ENCODE measurements at regions not wholly inside any gene's neighbourhood (a gene's known extent, or its start where the extent isn't known, plus 50 kb on each side); places are given as distances from the start of the nearest gene placed in this dataset.

DNA sequence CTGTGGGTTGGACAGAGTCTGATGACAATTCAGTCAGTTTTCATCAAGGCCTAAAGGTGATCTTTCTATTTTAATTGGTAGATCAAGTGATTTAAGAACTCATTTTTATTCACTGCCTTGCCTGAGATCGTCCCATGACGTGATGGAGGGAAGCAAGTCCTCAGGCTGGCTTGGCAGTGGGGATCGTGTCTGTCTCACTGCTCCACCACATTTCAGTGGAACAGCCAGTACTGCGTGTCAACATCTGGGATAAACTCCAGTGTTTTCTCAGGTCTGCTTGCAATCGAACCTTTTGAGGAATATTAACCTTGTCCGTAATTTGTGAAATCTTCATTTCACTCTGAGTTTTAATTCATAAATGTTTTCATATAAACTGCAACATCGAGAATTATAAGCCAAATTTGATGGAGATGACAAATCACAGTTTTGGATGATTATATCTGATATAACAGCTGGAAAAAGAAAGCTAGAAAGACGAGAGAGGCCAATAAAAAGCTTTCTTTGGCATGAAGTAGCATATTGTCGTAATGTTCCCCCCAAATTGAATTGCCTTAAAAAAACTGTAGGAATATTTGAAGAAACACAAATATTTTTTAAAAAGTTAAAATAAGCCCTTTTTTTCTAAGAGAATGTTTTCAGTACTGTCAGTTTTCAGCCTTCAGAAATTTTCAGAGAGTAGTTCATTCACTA is 414.7 kb upstream of the SPRED2 start:
- no peak overlapping the region for H3K4me3 ChIP-seq (ENCODE audit: low read depth, low read length)
- H2AFZ ChIP-seq (ENCODE audit: insufficient read depth, low read length, poor library complexity) = no peak overlapping the region
- WGBS (ENCODE audit: extremely low coverage, insufficient coverage, insufficient read length) = no CpG with 5 or more reads among the region's 9 CpGs
- no peak overlapping the region for H2BK12ac ChIP-seq (ENCODE audit: low read length)
- H4K12ac ChIP-seq (ENCODE audit: low read depth, low read length) = no peak overlapping the region
- no peak overlapping the region for H3K4me2 ChIP-seq (ENCODE audit: low read length)
- H2BK120ac ChIP-seq (ENCODE audit: insufficient read depth, low read length, poor library complexity) = no peak overlapping the region
- H3K14ac ChIP-seq (ENCODE audit: low read length) = no peak overlapping the region
- no peaks in the 10 kb centered on the region for H3K79me2 ChIP-seq (ENCODE audit: control insufficient read depth, insufficient read depth, low read length, poor library complexity)
- no peak overlapping the region for H2AK5ac ChIP-seq (ENCODE audit: low read length)
- no peaks in the 10 kb centered on the region for H3K27me3 ChIP-seq (ENCODE audit: insufficient read depth, low read length)
- no peak overlapping the region for H3K23ac ChIP-seq (ENCODE audit: low read length)
- no peak overlapping the region for H4K91ac ChIP-seq (ENCODE audit: low read depth, low read length)
- DNase-seq = no peak
- no peak overlapping the region for H4K8ac ChIP-seq (ENCODE audit: low read depth, low read length)
- H2BK5ac ChIP-seq (ENCODE audit: low read depth, low read length, poor library complexity) = no peak overlapping the region
- H3K27ac ChIP-seq (ENCODE audit: low read depth, low read length) = no peak overlapping the region
- H3K4ac ChIP-seq (ENCODE audit: low read depth, low read length) = no peak overlapping the region
- H3K36me3 ChIP-seq (ENCODE audit: control insufficient read depth in 1 of 2, insufficient read depth in 2 of 2, low read length in 2 of 2) = no peaks in the 10 kb centered on the region
- H3K79me1 ChIP-seq (ENCODE audit: low read length) = no peaks in the 10 kb centered on the region
- H3K9me3 ChIP-seq (ENCODE audit: insufficient read depth, low read depth, low read length) = no peaks in the 10 kb centered on the region
- no peak overlapping the region for H3K18ac ChIP-seq (ENCODE audit: low read length)
- no peaks in the 10 kb centered on the region for H3K4me1 ChIP-seq (ENCODE audit: control insufficient read depth in 1 of 2, insufficient read depth in 2 of 2, low read length in 2 of 2)
- H3K9ac ChIP-seq (ENCODE audit: low read length) = no peak overlapping the region

DNA sequence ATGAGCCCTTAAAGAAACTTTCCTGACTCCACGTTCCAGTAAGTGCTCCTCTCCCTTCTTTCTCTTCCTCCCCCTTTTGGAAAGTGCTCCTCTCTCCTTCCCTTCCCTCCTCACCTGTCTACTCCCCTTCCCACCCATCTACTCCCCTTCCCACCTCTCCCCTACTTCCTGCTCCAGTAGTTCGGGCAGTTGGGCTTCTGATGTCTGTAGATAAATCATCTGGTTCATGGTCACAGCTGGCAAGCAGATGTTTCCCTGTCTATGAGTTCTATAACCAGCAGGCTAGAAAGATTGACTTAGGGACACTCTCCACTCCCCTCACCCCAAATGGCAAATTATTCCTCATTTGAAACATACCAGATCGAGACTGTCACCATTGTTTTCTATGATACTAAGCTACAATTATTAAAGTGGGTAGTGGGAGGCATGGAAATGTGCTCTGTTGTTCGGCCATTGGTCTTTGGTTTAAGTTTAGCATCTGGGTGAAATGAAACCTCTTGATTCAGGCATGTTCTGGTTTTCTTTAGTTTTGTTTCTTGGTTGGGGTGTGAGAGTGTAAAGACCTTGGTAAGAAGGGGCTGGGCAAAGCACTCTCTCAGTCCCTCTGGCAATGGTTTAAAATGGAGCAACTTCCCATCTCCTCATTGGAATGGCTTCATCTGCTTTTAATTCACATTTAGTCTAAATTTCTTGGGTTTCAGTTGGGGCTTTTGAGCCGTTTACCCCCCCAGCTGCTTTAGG is 413.2 kb upstream of the SPRED2 start:
- H4K8ac ChIP-seq (ENCODE audit: low read depth, low read length) = no peak overlapping the region
- no peak overlapping the region for H4K91ac ChIP-seq (ENCODE audit: low read depth, low read length)

DNA sequence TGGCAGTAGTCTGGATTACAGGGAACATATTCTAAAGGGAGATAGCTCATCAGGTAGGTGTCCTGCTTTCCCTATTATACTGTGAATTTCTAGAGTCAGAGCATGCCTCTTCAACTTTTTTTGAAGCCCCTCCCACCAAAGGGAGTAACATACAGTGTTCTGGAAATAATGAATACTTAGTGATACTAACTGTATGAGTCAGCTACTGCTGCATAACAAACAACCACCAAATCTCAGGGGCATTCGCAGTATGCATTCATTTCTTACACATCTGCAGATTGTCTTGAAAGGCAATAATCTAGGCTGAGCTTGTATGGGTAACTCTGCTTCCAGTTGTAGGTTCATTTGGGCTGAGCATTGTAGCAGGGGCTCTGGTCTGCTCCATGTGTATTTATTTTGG is 409.7 kb upstream of the SPRED2 start:
- DNase-seq = peak in 1 of 2 donors; percentile 9
- no peak overlapping the region for H2BK120ac ChIP-seq (ENCODE audit: insufficient read depth, low read length, poor library complexity)
- H4K12ac ChIP-seq (ENCODE audit: low read depth, low read length) = no peak overlapping the region
- no peak overlapping the region for H3K4me2 ChIP-seq (ENCODE audit: low read length)
- H2AFZ ChIP-seq (ENCODE audit: insufficient read depth, low read length, poor library complexity) = no peak overlapping the region
- H3K4me1 ChIP-seq (ENCODE audit: control insufficient read depth in 1 of 2, insufficient read depth in 2 of 2, low read length in 2 of 2) = no peaks in the 10 kb centered on the region
- no peaks in the 10 kb centered on the region for H3K79me1 ChIP-seq (ENCODE audit: low read length)
- no peak overlapping the region for H2BK12ac ChIP-seq (ENCODE audit: low read length)
- no peaks in the 10 kb centered on the region for H3K36me3 ChIP-seq (ENCODE audit: control insufficient read depth in 1 of 2, insufficient read depth in 2 of 2, low read length in 2 of 2)
- no peaks in the 10 kb centered on the region for H3K27me3 ChIP-seq (ENCODE audit: insufficient read depth, low read length)
- no peaks in the 10 kb centered on the region for H3K79me2 ChIP-seq (ENCODE audit: control insufficient read depth, insufficient read depth, low read length, poor library complexity)
- H3K14ac ChIP-seq (ENCODE audit: low read length) = no peak overlapping the region
- no peaks in the 10 kb centered on the region for H3K9me3 ChIP-seq (ENCODE audit: insufficient read depth, low read depth, low read length)
- H4K8ac ChIP-seq (ENCODE audit: low read depth, low read length) = no peak overlapping the region
- no peak overlapping the region for H2AK5ac ChIP-seq (ENCODE audit: low read length)
- WGBS (ENCODE audit: extremely low coverage, insufficient coverage, insufficient read length) = no CpG with 5 or more reads among the region's 1 CpG
- H3K27ac ChIP-seq (ENCODE audit: low read depth, low read length) = no peak overlapping the region
- no peak overlapping the region for H3K9ac ChIP-seq (ENCODE audit: low read length)
- no peak overlapping the region for H2BK5ac ChIP-seq (ENCODE audit: low read depth, low read length, poor library complexity)
- H4K91ac ChIP-seq (ENCODE audit: low read depth, low read length) = no peak overlapping the region
- no peak overlapping the region for H3K23ac ChIP-seq (ENCODE audit: low read length)
- no peak overlapping the region for H3K18ac ChIP-seq (ENCODE audit: low read length)
- no peak overlapping the region for H3K4ac ChIP-seq (ENCODE audit: low read depth, low read length)
- no peak overlapping the region for H3K4me3 ChIP-seq (ENCODE audit: low read depth, low read length)

More for the DNA sequence above, 413.2 kb upstream of the SPRED2 start:
- H2BK12ac ChIP-seq (ENCODE audit: low read length) = no peak overlapping the region
- no peaks in the 10 kb centered on the region for H3K4me1 ChIP-seq (ENCODE audit: control insufficient read depth in 1 of 2, insufficient read depth in 2 of 2, low read length in 2 of 2)
- H3K4ac ChIP-seq (ENCODE audit: low read depth, low read length) = no peak overlapping the region
- H3K18ac ChIP-seq (ENCODE audit: low read length) = no peak overlapping the region
- no peaks in the 10 kb centered on the region for H3K79me1 ChIP-seq (ENCODE audit: low read length)
- no peaks in the 10 kb centered on the region for H3K27me3 ChIP-seq (ENCODE audit: insufficient read depth, low read length)
- no peak overlapping the region for H2AK5ac ChIP-seq (ENCODE audit: low read length)
- no peak overlapping the region for H3K23ac ChIP-seq (ENCODE audit: low read length)
- H3K9me3 ChIP-seq (ENCODE audit: insufficient read depth, low read depth, low read length) = no peaks in the 10 kb centered on the region
- no peak overlapping the region for H3K14ac ChIP-seq (ENCODE audit: low read length)
- no peaks in the 10 kb centered on the region for H3K36me3 ChIP-seq (ENCODE audit: control insufficient read depth in 1 of 2, insufficient read depth in 2 of 2, low read length in 2 of 2)
- H3K4me3 ChIP-seq (ENCODE audit: low read depth, low read length) = no peak overlapping the region
- H2BK120ac ChIP-seq (ENCODE audit: insufficient read depth, low read length, poor library complexity) = no peak overlapping the region
- no peak overlapping the region for H3K27ac ChIP-seq (ENCODE audit: low read depth, low read length)
- no peak overlapping the region for H2AFZ ChIP-seq (ENCODE audit: insufficient read depth, low read length, poor library complexity)
- H3K79me2 ChIP-seq (ENCODE audit: control insufficient read depth, insufficient read depth, low read length, poor library complexity) = no peaks in the 10 kb centered on the region
- no CpG with 5 or more reads among the region's 5 CpGs for WGBS (ENCODE audit: extremely low coverage, insufficient coverage, insufficient read length)
- no peak overlapping the region for H4K12ac ChIP-seq (ENCODE audit: low read depth, low read length)
- no peak overlapping the region for H2BK5ac ChIP-seq (ENCODE audit: low read depth, low read length, poor library complexity)
- no peak overlapping the region for H3K4me2 ChIP-seq (ENCODE audit: low read length)
- no peak for DNase-seq
- no peak overlapping the region for H3K9ac ChIP-seq (ENCODE audit: low read length)

DNA sequence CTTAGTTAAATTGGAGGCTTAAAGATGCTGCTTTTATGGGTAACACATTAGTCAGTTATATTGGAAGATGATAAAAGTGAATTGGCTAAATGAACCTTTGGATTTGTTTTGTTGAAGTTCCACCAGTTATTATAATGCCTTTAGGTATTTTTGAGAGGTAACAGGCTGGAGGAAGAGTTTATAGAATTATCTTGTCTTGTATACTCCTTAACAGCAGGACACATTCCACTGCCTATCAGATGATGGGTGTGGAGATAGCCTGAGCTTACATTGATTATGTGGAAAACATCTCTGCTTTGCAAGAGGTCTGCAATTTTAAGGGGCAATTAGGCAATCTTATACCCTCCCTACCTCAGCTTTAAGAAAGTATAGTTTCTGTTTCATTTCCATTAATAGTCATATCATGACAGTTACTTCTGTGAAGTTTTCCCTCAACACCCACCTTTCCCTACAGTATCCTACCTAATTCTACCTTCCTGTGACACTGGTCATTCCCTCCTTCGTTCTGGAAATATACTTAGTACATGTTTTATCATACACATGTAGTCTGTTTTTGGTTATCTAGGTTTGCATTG is 403.7 kb upstream of the SPRED2 start:
- H3K36me3 ChIP-seq (ENCODE audit: control insufficient read depth in 1 of 2, insufficient read depth in 2 of 2, low read length in 2 of 2) = no peaks in the 10 kb centered on the region
- H3K23ac ChIP-seq (ENCODE audit: low read length) = no peak overlapping the region
- H4K12ac ChIP-seq (ENCODE audit: low read depth, low read length) = no peak overlapping the region
- no peak overlapping the region for H2BK120ac ChIP-seq (ENCODE audit: insufficient read depth, low read length, poor library complexity)
- no peak overlapping the region for H4K8ac ChIP-seq (ENCODE audit: low read depth, low read length)
- no peak for DNase-seq
- no peak overlapping the region for H2AK5ac ChIP-seq (ENCODE audit: low read length)
- H3K4ac ChIP-seq (ENCODE audit: low read depth, low read length) = no peak overlapping the region
- no peak overlapping the region for H2BK12ac ChIP-seq (ENCODE audit: low read length)
- no peaks in the 10 kb centered on the region for H3K79me1 ChIP-seq (ENCODE audit: low read length)
- no peak overlapping the region for H2AFZ ChIP-seq (ENCODE audit: insufficient read depth, low read length, poor library complexity)
- WGBS (ENCODE audit: extremely low coverage, insufficient coverage, insufficient read length) = no CpG with 5 or more reads among the region's 1 CpG
- H3K14ac ChIP-seq (ENCODE audit: low read length) = no peak overlapping the region
- H3K4me1 ChIP-seq (ENCODE audit: control insufficient read depth in 1 of 2, insufficient read depth in 2 of 2, low read length in 2 of 2) = no peaks in the 10 kb centered on the region
- H3K9ac ChIP-seq (ENCODE audit: low read length) = no peak overlapping the region
- no peak overlapping the region for H3K27ac ChIP-seq (ENCODE audit: low read depth, low read length)
- no peak overlapping the region for H3K18ac ChIP-seq (ENCODE audit: low read length)
- no peaks in the 10 kb centered on the region for H3K27me3 ChIP-seq (ENCODE audit: insufficient read depth, low read length)
- no peaks in the 10 kb centered on the region for H3K9me3 ChIP-seq (ENCODE audit: insufficient read depth, low read depth, low read length)
- no peaks in the 10 kb centered on the region for H3K79me2 ChIP-seq (ENCODE audit: control insufficient read depth, insufficient read depth, low read length, poor library complexity)
- H4K91ac ChIP-seq (ENCODE audit: low read depth, low read length) = no peak overlapping the region
- no peak overlapping the region for H3K4me3 ChIP-seq (ENCODE audit: low read depth, low read length)
- no peak overlapping the region for H3K4me2 ChIP-seq (ENCODE audit: low read length)
- H2BK5ac ChIP-seq (ENCODE audit: low read depth, low read length, poor library complexity) = no peak overlapping the region
